Brain microvascular endothelial cell (primary cell): ENCODE measurements at regions not wholly inside any gene's neighbourhood (a gene's known extent, or its start where the extent isn't known, plus 50 kb on each side); places are given as distances from the start of the nearest gene placed in this dataset.

Experiments used
- DNase-seq: peaks from one replicate; pipeline ENCODE4 v3.0.0-alpha.2; 2020
- H3K27ac ChIP-seq: fragments of 250-450 bp; sonication (Bioruptor Pico); 2 replicates; pipeline ENCODE4 v1.5.1; 2020; ENCODE audit warnings: mild to moderate bottlenecking, moderate library complexity
- H3K27me3 ChIP-seq: fragments of 250-450 bp; sonication (Bioruptor Pico); replicated peaks from 2 replicates; pipeline ENCODE4 v1.5.1; 2020; ENCODE audit warnings: mild to moderate bottlenecking
- H3K36me3 ChIP-seq: fragments of 250-450 bp; sonication (Bioruptor Pico); replicated peaks from 2 replicates; pipeline ENCODE4 v1.5.1; 2020; ENCODE audit warnings: mild to moderate bottlenecking
- H3K4me3 ChIP-seq: 2 replicates; pipeline ENCODE4 v1.5.1; 2011; ENCODE audit warnings: low read depth, mild to moderate bottlenecking, control low read depth, low read length, moderate library complexity
- CTCF ChIP-seq: IDR thresholded peaks from 2 replicates; pipeline ENCODE4 v1.5.1; 2011; ENCODE audit warnings: low read depth, mild to moderate bottlenecking, moderate library complexity, low read length, control low read depth, inconsistent platforms; ENCODE audit errors: missing control alignments
- in situ Hi-C: cut with HindIII; loops from 2 replicates; pipeline ENCODE4 v1.10.0; 2017; ENCODE audit warnings: low sequenced_read_pairs, low pct_ligation_motif_present

GRCh38 chr15:81633889-81634288 is 259.9 kb upstream of the TMC3 start:
- no peak for DNase-seq
- no peak overlapping the region for H3K27ac ChIP-seq
- in situ Hi-C loops = no loop called here
- no peaks in the 10 kb centered on the region for H3K27me3 ChIP-seq
- no peak overlapping the region for H3K4me3 ChIP-seq
- H3K36me3 ChIP-seq = no peaks in the 10 kb centered on the region
- TF ChIP-seq CTCF = no peak

- DNase-seq = no peak
- H3K4me3 ChIP-seq = no peak overlapping the region
- no peak for TF ChIP-seq CTCF
- H3K27me3 ChIP-seq = no peaks in the 10 kb centered on the region
- no peaks in the 10 kb centered on the region for H3K36me3 ChIP-seq
- in situ Hi-C loops = no loop called here
- no peak overlapping the region for H3K27ac ChIP-seq
Observed at GRCh38 chr15:81625896-81626295, 251.9 kb upstream of the TMC3 start.

GRCh38 chr15:81619002-81619401 is 245.0 kb upstream of the TMC3 start:
- H3K36me3 ChIP-seq = no peaks in the 10 kb centered on the region
- in situ Hi-C loops = no loop called here
- H3K4me3 ChIP-seq = no peak overlapping the region
- no peak overlapping the region for H3K27ac ChIP-seq
- DNase-seq = no peak
- TF ChIP-seq CTCF = no peak
- H3K27me3 ChIP-seq = no peaks in the 10 kb centered on the region

- in situ Hi-C loops = no loop called here
- DNase-seq = no peak
Observed at GRCh38 chr15:81612631-81613030, 238.6 kb upstream of the TMC3 start.

GRCh38 chr15:81611679-81612078 is 237.7 kb upstream of the TMC3 start:
- H3K27me3 ChIP-seq = no peaks in the 10 kb centered on the region
- no peak overlapping the region for H3K27ac ChIP-seq
- DNase-seq = no peak
- TF ChIP-seq CTCF = no peak
- H3K4me3 ChIP-seq = no peak overlapping the region
- H3K36me3 ChIP-seq = no peaks in the 10 kb centered on the region
- in situ Hi-C loops = no loop called here

More at GRCh38 chr15:81612631-81613030, 238.6 kb upstream of the TMC3 start:
- TF ChIP-seq CTCF = no peak
- Histone ChIP-seq H3K36me3 (no peaks in the 10 kb centered on the region), H3K4me3 (no peak overlapping the region), H3K27ac (no peak overlapping the region), H3K27me3 (no peaks in the 10 kb centered on the region)

- DNase-seq = no peak
- in situ Hi-C loops = no loop called here
- Histone ChIP-seq H3K27me3 (no peaks in the 10 kb centered on the region), H3K4me3 (no peak overlapping the region), H3K36me3 (no peaks in the 10 kb centered on the region), H3K27ac (no peak overlapping the region)
- no peak for TF ChIP-seq CTCF
Observed at GRCh38 chr15:81608309-81608829, 234.4 kb upstream of the TMC3 start.
